ENCODE measurements at regions not wholly inside any gene's neighbourhood (a gene's known extent, or its start where the extent isn't known, plus 50 kb on each side); places are given as distances from the start of the nearest gene placed in this dataset.
"Not testable (repeated sequence)": the region's sequence is repeated elsewhere in the genome, so short reads cannot be mapped to it uniquely, and the experiment has no call there.

GRCh38 chrX:46151332-46151731 lies 393.9 kb downstream of the ZNF674 start:
- DNase-seq, result not testable (repeated sequence)

GRCh38 chrX:46144566-46144965 lies 400.7 kb downstream of the ZNF674 start:
- DNase-seq, result no peak

- peak in 1 of 2 donors; percentile 2 for DNase-seq
Measured at GRCh38 chrX:46140272-46140671, 404.9 kb downstream of the ZNF674 start.

GRCh38 chrX:46130247-46130646 lies 415.0 kb downstream of the ZNF674 start:
- DNase-seq, result no peak

GRCh38 chrX:46125111-46125510 lies 420.1 kb downstream of the ZNF674 start:
- no peak for DNase-seq

GRCh38 chrX:46117234-46117633 lies 428.0 kb downstream of the ZNF674 start:
- no peak for DNase-seq

GRCh38 chrX:46087310-46087709 lies 457.9 kb downstream of the ZNF674 start:
- not testable (repeated sequence) for DNase-seq

- DNase-seq, result not testable (repeated sequence)
Measured at GRCh38 chrX:46080121-46080520, 465.1 kb downstream of the ZNF674 start.

- DNase-seq, result no peak
Measured at GRCh38 chrX:46072791-46073190, 472.4 kb downstream of the ZNF674 start.

GRCh38 chrX:46072372-46072771 lies 472.8 kb downstream of the ZNF674 start:
- DNase-seq, result no peak

GRCh38 chrX:46070421-46070820 lies 474.8 kb downstream of the ZNF674 start:
- no peak for DNase-seq

- no peak for DNase-seq
Measured at GRCh38 chrX:46059316-46059715, 485.9 kb downstream of the ZNF674 start.

GRCh38 chrX:46044486-46044885 lies 500.7 kb downstream of the ZNF674 start:
- no peak for DNase-seq

- DNase-seq, result no peak
Measured at GRCh38 chrX:46040001-46040400, 505.2 kb downstream of the ZNF674 start.

GRCh38 chrX:46039526-46039925 lies 505.7 kb downstream of the ZNF674 start:
- no peak for DNase-seq

- no peak for DNase-seq
Measured at GRCh38 chrX:46036508-46036907, 508.7 kb downstream of the ZNF674 start.

GRCh38 chrX:46034868-46035267 lies 510.4 kb downstream of the ZNF674 start:
- no peak for DNase-seq

- DNase-seq, result no peak
Measured at GRCh38 chrX:46029777-46030176, 515.4 kb downstream of the ZNF674 start.

GRCh38 chrX:46016296-46016695 lies 528.9 kb downstream of the ZNF674 start:
- no peak for DNase-seq

GRCh38 chrX:46015653-46016052 lies 529.6 kb downstream of the ZNF674 start:
- no peak for DNase-seq

- DNase-seq, result no peak
Measured at GRCh38 chrX:45992402-45993123, 552.7 kb downstream of the ZNF674 start.

GRCh38 chrX:45986971-45987370 lies 558.2 kb downstream of the ZNF674 start:
- DNase-seq, result no peak

GRCh38 chrX:45986081-45986480 lies 559.1 kb downstream of the ZNF674 start:
- no peak for DNase-seq

- DNase-seq, result not testable (repeated sequence)
Measured at GRCh38 chrX:45982958-45983727, 562.1 kb downstream of the ZNF674 start.
